H7 (cell line): ENCODE measurements at regions not wholly inside any gene's neighbourhood (a gene's known extent, or its start where the extent isn't known, plus 50 kb on each side); places are given as distances from the start of the nearest gene placed in this dataset.

Source experiments
- DNase-seq: peaks from one replicate; pipeline ENCODE4 v3.0.0; 2012
- H3K27me3 ChIP-seq: 2 replicates; pipeline ENCODE4 v1.6.0; 2011; ENCODE audit warnings: mild to moderate bottlenecking, low read length; ENCODE audit not compliant: control insufficient read depth, insufficient read depth
- H3K36me3 ChIP-seq: replicated peaks from 2 replicates; pipeline ENCODE4 v1.5.1; 2011; ENCODE audit warnings: low read length; ENCODE audit not compliant: control insufficient read depth, insufficient read depth
- H3K4me3 ChIP-seq: 2 replicates; pipeline ENCODE4 v1.5.1; 2011; ENCODE audit warnings: low read depth, mild to moderate bottlenecking, control low read depth, low read length, moderate library complexity; ENCODE audit not compliant: insufficient read depth

DNA sequence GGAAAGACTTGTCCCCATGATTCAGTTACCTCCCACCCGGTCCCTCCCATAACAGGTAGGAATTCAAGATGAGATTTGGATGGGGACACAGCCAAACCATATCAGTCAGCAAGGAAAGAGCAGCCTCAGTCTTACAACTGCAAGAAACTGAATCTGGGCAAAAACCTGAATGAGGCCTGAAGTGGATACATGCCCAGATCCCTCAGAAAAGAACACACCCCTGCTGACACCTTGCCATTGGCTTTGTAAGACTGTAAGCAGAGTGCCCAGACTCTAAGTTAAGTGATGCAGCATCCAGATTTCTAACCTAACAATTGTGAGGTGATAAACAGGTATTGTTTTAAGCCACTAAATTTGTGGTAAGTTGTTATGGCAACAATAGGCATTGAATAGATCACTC is 670.8 kb downstream of the SORCS1 start:
- no peak for DNase-seq
- no peaks in the 10 kb centered on the region for H3K36me3 ChIP-seq
- H3K27me3 ChIP-seq, result no peaks in the 10 kb centered on the region
- no peak overlapping the region for H3K4me3 ChIP-seq

DNA sequence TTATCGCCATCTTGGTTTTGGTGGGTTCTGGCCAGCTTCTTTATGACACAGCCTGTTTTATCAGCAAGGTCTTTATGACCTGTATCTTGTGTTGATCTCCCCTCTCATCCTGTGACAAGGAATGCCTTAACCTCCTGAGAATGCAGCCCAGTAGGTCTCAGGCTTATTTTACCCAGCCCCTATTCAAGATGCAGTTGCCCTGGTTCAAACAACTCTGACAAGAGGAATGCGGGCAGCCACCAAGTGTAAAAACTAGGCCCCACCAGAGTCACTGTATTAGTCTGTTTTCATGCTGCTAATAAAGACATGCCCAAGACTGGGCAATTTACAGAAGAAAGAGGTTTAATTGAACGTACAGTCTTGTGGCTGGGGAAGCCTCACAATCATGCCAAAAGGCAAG is 671.3 kb downstream of the SORCS1 start:
- Histone ChIP-seq H3K4me3 (no peak overlapping the region), H3K36me3 (no peaks in the 10 kb centered on the region), H3K27me3 (no peaks in the 10 kb centered on the region)
- no peak for DNase-seq

DNA sequence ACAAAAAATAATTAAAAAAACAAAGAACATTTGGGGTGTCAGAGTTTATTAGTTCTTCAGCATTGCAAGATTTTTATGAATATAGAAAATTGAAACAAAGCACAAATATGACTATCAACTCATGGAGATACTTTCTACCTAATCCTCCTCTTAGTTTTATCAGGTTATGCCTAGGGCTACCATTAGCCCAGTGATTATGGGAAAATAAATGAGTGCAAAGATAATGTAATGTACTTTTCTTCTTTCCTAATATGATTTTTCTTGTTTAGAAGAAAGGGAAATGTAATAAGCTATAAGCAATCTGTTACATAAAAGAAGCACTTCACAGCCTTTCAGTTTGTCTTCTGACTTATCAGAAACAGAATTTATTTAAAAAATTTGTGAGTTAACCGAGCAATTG is 676.8 kb downstream of the SORCS1 start:
- H3K4me3 ChIP-seq, result no peak overlapping the region
- no peaks in the 10 kb centered on the region for H3K36me3 ChIP-seq
- no peaks in the 10 kb centered on the region for H3K27me3 ChIP-seq
- DNase-seq, result no peak

DNA sequence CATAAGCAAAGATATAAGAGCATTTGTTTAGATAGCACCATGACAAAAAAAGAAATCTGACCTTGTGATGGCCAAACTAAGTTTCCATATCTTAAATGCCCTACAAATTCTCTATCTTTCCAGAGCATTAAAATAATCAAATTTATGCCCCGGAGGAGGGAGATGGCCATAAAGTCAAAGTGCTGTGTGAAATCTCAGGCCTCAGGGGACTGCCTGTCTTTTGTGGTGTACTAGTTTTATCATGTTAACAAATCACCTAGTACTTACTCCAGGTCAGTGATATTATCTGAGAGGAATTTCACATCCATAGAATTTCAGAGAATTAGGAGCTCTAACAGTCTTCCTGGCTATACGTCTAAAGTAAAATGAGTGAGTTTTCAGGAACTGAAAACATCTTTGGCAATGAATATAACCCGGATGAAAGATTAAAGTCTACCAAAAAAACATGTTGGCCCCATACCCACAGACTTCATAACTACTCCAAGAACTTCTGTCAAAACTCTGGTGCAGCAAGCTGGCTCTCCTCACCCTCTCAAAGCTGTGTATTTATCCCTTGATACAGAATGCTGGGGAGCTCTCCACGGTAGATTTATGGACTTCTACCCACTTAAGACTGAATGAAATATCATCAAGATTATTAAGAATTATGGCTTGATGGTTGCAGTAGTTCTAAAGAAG is 682.8 kb downstream of the SORCS1 start:
- Histone ChIP-seq H3K27me3 (no peaks in the 10 kb centered on the region), H3K4me3 (no peak overlapping the region), H3K36me3 (no peaks in the 10 kb centered on the region)
- DNase-seq, result no peak

DNA sequence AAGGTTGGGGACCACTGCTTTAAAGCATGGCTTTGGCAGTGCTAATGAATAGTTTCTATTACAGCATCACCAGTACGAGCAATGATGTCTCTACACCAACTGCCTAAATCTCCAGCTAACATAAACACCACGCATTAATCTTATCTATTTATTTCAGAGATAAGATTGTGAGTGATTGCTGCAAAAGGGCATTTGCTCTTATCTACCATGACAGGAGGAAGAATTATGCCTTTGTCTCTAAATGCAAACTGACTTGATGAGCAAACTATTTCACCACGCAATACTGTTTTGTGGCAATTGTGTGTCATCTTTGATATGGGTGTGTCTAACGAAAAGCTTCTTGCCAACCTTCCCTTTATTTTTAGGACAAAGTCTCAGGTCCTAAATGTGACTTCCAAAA is 684.9 kb downstream of the SORCS1 start:
- no peak overlapping the region for H3K4me3 ChIP-seq
- H3K36me3 ChIP-seq, result no peaks in the 10 kb centered on the region
- no peak for DNase-seq
- no peaks in the 10 kb centered on the region for H3K27me3 ChIP-seq

DNA sequence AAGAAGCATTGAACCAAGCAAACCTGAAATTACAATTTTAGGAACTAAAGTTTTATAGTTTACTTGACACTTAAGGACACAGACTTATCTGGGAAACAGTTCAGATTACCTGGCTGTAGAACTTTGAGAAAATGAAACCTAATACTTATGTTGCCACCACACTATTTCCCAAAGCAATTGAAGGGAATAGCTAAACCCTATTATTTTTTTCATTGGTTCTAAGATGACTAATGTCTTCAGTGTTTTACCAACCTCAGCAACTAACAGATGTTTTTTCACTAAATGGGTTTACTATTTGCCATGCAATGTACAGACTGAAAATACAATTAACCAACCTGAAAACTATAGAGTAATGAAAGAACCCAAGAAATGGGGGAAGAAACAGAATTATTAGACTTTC is 689.6 kb downstream of the SORCS1 start:
- H3K36me3 ChIP-seq, result no peaks in the 10 kb centered on the region
- no peak overlapping the region for H3K4me3 ChIP-seq
- DNase-seq, result no peak
- H3K27me3 ChIP-seq, result no peaks in the 10 kb centered on the region

DNA sequence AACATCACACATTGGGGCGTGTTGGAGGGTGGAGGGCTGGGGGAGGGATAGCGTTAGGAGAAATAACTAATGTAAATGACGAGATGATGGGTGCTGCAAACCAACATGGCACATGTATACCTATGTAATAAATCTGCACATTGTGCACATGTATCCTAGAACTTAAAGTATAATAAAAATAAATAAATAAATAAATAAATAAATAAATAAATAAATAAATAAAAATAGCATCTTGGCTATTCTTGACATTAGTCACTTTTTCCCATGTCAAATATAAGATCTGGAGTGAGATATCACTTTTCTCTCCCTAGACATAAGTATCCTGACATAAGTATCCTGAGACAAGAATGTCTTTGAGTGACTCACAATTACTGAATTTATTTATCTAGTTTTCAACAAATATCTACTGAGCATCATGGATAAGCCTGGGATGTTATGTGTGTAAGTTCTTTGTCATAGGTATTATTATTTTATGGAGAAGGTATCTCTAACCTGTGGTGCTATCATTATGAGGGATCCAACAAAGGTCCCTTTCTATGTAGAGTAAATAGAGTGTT is 691.3 kb downstream of the SORCS1 start:
- no peak for DNase-seq
- Histone ChIP-seq H3K36me3 (no peaks in the 10 kb centered on the region), H3K27me3 (no peaks in the 10 kb centered on the region), H3K4me3 (no peak overlapping the region)

DNA sequence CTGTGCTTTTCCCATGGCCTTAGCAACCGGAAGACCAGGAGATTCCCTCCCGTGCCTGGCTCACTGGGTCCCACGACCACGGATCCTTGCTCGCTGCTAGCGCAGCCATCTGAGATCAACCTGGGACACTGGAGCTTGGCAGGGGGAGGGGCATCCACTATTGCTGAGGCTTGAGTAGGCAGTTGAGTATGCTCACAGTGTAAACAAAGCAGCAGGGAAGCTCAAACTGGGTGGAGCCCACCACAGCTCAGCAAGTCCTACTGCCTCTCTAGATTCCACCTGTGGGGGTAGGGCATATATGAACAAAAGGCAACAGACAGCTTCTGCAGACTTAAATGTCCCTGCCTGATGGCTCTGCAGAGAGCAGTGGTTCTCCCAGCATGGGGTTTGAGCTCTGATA is 697.0 kb downstream of the SORCS1 start:
- H3K36me3 ChIP-seq, result no peaks in the 10 kb centered on the region
- H3K27me3 ChIP-seq, result no peaks in the 10 kb centered on the region
- no peak overlapping the region for H3K4me3 ChIP-seq
- DNase-seq, result no peak

DNA sequence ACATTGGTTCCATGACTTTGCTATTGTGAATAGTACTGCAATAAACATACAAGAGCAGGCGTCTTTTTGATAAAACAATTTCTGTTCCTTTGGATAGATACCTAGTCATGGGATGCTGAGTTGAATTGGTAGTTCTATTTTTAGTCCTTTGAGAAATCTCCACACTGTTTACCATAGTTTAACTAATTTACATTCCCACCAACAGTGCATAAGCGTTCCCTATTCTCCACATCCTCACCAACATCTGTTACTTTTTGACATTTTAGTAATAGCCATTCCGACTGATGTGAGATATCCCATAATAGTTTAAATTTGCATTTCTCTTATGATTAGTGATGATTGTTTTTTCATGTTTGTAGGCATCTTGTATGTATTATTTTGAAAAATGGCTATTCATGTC is 707.0 kb downstream of the SORCS1 start:
- no peak overlapping the region for H3K4me3 ChIP-seq
- no peaks in the 10 kb centered on the region for H3K36me3 ChIP-seq
- H3K27me3 ChIP-seq, result no peaks in the 10 kb centered on the region
- DNase-seq, result no peak

DNA sequence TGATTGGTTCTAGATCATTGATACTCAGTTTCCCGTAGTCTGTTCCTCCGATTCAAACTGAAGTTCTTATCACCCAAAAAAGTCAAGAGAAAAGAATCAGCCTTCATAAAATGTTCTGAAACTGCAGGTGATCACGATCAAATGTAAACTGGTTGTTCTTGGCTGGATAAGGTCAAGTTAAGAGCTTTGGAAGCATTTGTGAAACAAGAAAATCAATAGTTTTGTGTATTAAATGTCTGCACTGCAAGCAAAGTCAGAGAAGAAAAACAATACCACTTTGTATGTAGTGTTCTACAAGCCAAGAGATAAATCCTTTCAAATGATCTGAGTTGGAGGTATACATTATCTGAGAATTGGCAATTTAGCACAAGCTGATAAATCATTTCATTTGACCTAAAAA is 710.3 kb downstream of the SORCS1 start:
- Histone ChIP-seq H3K36me3 (no peaks in the 10 kb centered on the region), H3K4me3 (no peak overlapping the region), H3K27me3 (no peaks in the 10 kb centered on the region)
- DNase-seq, result no peak

DNA sequence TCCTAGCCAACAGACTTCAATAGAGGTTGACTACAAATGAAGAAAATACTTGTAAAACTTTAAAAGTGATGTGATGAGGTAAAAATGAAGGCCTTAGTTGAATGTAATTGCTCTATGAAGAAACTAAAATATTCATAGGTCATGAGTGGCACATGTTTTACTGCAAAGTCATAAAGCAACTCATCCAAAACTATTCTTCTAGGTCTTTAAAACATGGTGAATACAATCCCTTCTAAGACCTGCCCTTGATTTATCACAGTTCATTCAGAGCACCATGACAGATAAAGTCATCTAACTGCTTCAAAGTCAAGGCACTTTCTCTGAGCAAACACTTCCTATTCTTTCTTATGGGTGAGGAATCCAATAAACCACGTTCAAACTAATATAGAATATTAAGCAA is 713.5 kb downstream of the SORCS1 start:
- Histone ChIP-seq H3K27me3 (no peaks in the 10 kb centered on the region), H3K4me3 (no peak overlapping the region), H3K36me3 (no peaks in the 10 kb centered on the region)
- DNase-seq, result no peak

DNA sequence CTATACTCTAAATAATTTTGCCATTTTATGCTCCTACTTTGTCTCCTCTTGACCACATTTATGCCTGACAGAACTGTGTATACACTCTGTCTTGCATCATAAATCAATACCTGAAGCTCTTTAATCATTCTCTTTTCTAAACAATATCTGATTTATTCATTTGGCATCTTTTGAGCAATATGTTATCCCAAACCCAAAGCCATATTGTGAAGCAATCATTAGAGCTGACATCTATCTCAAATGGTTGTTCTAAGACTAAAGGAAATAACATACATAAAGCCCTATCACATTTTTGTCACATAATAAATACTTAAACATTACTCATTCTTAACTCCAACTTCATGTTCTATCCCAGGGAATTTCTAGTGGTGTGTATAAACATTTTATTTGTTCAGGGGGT is 717.6 kb downstream of the SORCS1 start:
- Histone ChIP-seq H3K27me3 (no peaks in the 10 kb centered on the region), H3K36me3 (no peaks in the 10 kb centered on the region)

DNA sequence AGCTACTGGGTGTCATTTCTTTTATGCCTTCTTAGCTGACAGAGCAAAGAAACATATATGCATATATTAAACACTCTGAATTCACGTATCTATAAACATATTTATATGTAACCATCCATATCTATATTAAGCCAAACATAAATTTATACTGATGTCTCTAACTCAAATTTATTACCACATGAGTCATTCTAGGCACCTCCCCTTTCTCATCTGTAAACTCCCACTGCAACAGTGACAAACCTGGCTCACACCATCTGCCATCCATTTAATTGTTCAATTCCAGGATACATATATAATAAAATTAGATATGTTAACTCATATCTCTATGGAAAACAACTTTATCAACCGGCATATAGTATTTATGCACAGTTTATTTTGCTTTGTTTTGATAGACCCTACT is 722.3 kb downstream of the SORCS1 start:
- Histone ChIP-seq H3K4me3 (no peak overlapping the region), H3K36me3 (no peaks in the 10 kb centered on the region), H3K27me3 (no peaks in the 10 kb centered on the region)
- no peak for DNase-seq

More for the DNA sequence above, 717.6 kb downstream of the SORCS1 start:
- no peak for DNase-seq
- H3K4me3 ChIP-seq, result no peak overlapping the region

DNA sequence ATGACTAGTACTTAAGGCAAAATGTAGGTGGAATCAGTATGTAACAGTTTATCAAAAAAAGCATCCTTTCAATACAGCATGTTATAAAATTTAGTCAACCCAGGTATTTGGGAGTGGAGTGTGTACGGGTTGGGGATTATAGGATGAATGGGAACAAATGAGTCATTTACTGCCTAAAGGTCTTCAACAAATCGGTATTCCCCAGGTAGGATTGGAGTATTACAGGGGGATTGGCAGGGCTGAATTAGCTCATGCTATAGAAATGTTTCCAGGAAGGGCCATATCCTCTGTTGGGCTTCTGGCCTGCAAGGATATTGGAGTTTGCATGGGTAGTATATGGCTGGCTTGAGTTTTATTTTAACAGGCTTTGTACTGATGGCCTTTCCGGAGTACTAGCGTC is 723.7 kb downstream of the SORCS1 start:
- Histone ChIP-seq H3K36me3 (no peaks in the 10 kb centered on the region), H3K27me3 (no peaks in the 10 kb centered on the region), H3K4me3 (no peak overlapping the region)
- no peak for DNase-seq

DNA sequence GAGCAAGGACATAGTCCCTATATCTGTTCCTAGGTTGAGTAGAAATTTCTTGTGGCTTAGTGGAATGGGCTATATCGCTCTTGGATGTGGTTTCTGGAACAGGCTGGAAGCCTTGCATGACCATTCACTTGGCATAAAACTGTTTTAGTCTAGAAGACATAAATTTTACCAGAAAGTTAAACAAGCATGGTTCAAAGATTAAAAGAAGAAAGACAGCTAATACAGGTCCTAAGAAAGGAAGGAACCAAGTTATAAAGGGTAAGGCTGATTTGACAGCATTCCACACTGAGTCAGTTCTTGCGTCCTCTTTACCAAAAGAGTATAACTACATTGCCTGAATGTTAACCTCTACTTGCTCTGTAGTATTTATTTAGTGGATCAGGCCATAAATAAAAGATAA is 724.2 kb downstream of the SORCS1 start:
- H3K36me3 ChIP-seq, result no peaks in the 10 kb centered on the region
- H3K4me3 ChIP-seq, result no peak overlapping the region
- H3K27me3 ChIP-seq, result no peaks in the 10 kb centered on the region
- DNase-seq, result no peak

DNA sequence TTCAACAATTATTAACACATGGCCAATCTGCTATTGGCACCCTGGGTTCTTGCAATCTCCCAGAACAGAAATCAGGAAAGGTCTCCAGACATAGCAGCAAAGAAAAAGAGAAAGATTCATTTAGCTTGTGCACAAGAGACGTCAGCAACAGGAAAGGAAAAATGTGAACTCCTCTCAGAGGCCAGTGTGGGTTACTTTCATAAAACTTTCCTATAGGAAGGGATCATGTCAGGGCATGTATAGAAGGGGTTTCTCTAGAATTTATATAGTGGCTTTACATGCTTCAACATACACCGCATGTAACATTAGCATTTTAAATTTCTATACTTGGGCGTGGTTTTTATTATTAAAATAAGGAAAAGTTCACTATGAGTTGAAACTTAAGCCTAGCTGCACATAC is 725.1 kb downstream of the SORCS1 start:
- Histone ChIP-seq H3K4me3 (no peak overlapping the region), H3K27me3 (no peaks in the 10 kb centered on the region), H3K36me3 (no peaks in the 10 kb centered on the region)
- no peak for DNase-seq
